ENCODE measurements at regions not wholly inside any gene's neighbourhood (a gene's known extent, or its start where the extent isn't known, plus 50 kb on each side); places are given as distances from the start of the nearest gene placed in this dataset.

GRCh38 chr5:57779383-57780223 is 297.0 kb upstream of the ACTBL2 start:
- TF ChIP-seq POLR2A (IDR thresholded peaks at IDR 0.05) (no peak), EP300 (IDR thresholded peaks at IDR 0.05) (no peak)

All from stomach (tissue), 4 donors.